Kidney (tissue), 13 donors: ENCODE measurements at regions not wholly inside any gene's neighbourhood (a gene's known extent, or its start where the extent isn't known, plus 50 kb on each side); places are given as distances from the start of the nearest gene placed in this dataset.

Experiments
- DNase-seq, 5 donors: peaks; one replicate each; pipeline ENCODE4 v3.0.0-alpha.2; 2013 to 2020
- FAIRE-seq: peaks from 2 replicates; lab custom pipeline; 2012; peaks lifted over from hg19 to GRCh38; lab: Jason Lieb, UNC
- H3K27ac ChIP-seq, 2 donors: one replicate each; pipeline ENCODE4 v1.7.0; 2013; ENCODE audit warnings: low read depth in 2 of 2, low read length in 2 of 2, inconsistent platforms in 1 of 2
- H3K27me3 ChIP-seq: one replicate; pipeline ENCODE4 v1.7.1; 2013; ENCODE audit warnings: low read length, inconsistent platforms; ENCODE audit not compliant: control insufficient read depth, insufficient read depth
- H3K36me3 ChIP-seq, 3 donors: one replicate each; pipeline versions ENCODE4 v1.7.0 to v1.7.1; 2013; ENCODE audit warnings: low read length in 3 of 3, control low read depth in 1 of 3, inconsistent platforms in 1 of 3; ENCODE audit not compliant: insufficient read depth in 3 of 3, control insufficient read depth in 2 of 3
- H3K4me1 ChIP-seq, 3 donors: one replicate each; pipeline versions ENCODE4 v1.7.0 to v1.7.1; 2013; ENCODE audit warnings: low read length in 3 of 3, inconsistent platforms in 1 of 3, low read depth in 1 of 3; ENCODE audit not compliant: control insufficient read depth in 2 of 3, insufficient read depth in 2 of 3
- H3K4me3 ChIP-seq, 3 donors: one replicate each; pipeline versions ENCODE4 v1.7.0 to v1.8.1; 2013; ENCODE audit warnings: low read length in 3 of 3, control low read depth in 1 of 3, inconsistent platforms in 1 of 3
- H3K9ac ChIP-seq, 3 donors: one replicate each; pipeline versions ENCODE4 v1.7.0 to v1.7.1; 2013; ENCODE audit warnings: low read length in 3 of 3, control low read depth in 1 of 3, inconsistent platforms in 1 of 3
- H3K9me3 ChIP-seq, 3 donors: one replicate each; pipeline versions ENCODE4 v1.7.0 to v1.7.1; 2013; ENCODE audit warnings: low read length in 3 of 3, control low read depth in 1 of 3, inconsistent platforms in 1 of 3; ENCODE audit not compliant: control insufficient read depth in 2 of 3, insufficient read depth in 1 of 3
- intact Hi-C: fragments of 100-400 bp; cut with DNase I; formaldehyde crosslinking; loops from one replicate; pipeline ENCODE4 v1.11.1; 2022
- TF ChIP-seq, protein P1 (sequence below): IDR thresholded peaks from 3 replicates; pipeline ENCODE4 v1.5.1; 2012; ENCODE audit warnings: mild to moderate bottlenecking, moderate library complexity, borderline replicate concordance; ENCODE audit not compliant: insufficient read depth; ENCODE audit errors: extremely low read depth
- donor health status: control.
- donor health status: control.
- donor health status: control.
- donor health status: control.
- donor health status: control.
- donor health status: DM: yes; HTN: yes; CAD: no.
- donor health status: Normal renal cell carcinoma (clear cell type).

DNA sequence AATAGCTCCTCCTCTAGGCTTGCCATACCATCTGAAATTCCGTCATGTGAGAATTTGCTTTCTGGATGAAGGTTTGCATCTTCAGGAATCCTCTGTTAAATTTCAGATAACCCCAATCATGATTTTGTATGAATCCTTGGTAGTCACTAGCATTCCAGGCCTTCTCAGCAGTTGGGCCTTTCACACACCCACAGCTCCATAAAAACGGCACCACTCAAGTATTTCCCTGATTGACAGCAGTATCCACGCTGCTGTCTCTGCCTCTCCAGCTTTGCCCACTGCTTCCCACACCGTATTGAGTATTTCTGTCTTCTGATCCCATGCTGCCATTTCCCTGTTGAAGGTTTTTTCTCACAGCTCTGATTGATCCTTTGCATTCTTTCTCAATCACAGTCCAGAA, 208.7 kb upstream of the NCAM1 start:
- H3K36me3 ChIP-seq, result no peaks in the 10 kb centered on the region
- FAIRE-seq, result no peak
- no peak overlapping the region for H3K9ac ChIP-seq

DNA sequence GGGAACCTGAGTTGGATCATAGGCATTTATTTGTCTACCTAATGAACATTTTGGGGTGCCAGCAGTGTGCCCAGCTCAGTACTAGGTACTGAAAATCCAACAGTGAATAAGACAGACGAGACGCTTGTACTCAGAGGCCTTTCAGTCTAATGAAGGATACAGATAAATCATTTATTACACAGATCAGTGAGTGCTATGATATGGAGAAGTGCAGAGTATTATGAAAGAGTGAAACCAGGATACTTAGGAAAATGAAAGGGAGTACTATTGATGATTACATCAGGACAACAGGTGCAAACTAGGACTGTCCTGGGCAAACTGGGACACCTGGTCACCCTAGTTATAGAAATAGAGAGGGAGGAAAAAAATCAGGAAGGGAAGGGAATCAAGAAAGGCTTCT, 207.5 kb upstream of the NCAM1 start:
- H3K36me3 ChIP-seq, result no peaks in the 10 kb centered on the region
- H3K9ac ChIP-seq, result no peak overlapping the region
- FAIRE-seq, result no peak
- H3K27ac ChIP-seq, result no peak overlapping the region
- no peaks in the 10 kb centered on the region for H3K9me3 ChIP-seq
- TF ChIP-seq, protein P1, sequence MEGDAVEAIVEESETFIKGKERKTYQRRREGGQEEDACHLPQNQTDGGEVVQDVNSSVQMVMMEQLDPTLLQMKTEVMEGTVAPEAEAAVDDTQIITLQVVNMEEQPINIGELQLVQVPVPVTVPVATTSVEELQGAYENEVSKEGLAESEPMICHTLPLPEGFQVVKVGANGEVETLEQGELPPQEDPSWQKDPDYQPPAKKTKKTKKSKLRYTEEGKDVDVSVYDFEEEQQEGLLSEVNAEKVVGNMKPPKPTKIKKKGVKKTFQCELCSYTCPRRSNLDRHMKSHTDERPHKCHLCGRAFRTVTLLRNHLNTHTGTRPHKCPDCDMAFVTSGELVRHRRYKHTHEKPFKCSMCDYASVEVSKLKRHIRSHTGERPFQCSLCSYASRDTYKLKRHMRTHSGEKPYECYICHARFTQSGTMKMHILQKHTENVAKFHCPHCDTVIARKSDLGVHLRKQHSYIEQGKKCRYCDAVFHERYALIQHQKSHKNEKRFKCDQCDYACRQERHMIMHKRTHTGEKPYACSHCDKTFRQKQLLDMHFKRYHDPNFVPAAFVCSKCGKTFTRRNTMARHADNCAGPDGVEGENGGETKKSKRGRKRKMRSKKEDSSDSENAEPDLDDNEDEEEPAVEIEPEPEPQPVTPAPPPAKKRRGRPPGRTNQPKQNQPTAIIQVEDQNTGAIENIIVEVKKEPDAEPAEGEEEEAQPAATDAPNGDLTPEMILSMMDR, result no peak
- intact Hi-C loops, result no loop called here
- H3K27me3 ChIP-seq, result no peaks in the 10 kb centered on the region
- peaks cover 0 to 3% (median 0%) of the 10 kb centered on the region in 3 donors for H3K4me1 ChIP-seq
- H3K4me3 ChIP-seq, result no peak overlapping the region
- DNase-seq, result no peak

More for the DNA sequence above, 208.7 kb upstream of the NCAM1 start:
- no peak overlapping the region for H3K4me3 ChIP-seq
- intact Hi-C loops, result no loop called here
- H3K27ac ChIP-seq, result no peak overlapping the region
- DNase-seq, result no peak
- peaks cover 0 to 3% (median 0%) of the 10 kb centered on the region in 3 donors for H3K4me1 ChIP-seq
- H3K27me3 ChIP-seq, result no peaks in the 10 kb centered on the region
- no peaks in the 10 kb centered on the region for H3K9me3 ChIP-seq
- TF ChIP-seq, protein P1, result no peak

DNA sequence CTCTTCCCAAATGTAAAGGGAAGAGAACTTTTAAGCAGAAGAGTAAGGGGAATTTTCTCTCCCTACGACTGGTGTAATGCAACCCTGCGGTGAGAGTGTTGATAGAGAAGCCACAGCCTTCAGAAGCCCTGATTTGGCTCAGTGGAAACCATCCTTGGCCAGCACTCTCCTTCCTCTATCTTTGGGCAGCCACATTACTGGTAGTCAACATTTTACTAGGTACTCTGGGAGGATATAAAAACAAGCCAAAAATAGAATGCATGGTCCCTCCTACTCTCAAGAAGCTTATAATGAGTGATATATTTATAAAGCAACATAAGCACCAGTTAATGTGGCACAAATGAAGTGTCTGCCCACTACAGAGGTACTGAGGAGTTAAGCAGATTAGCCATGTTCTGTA, 201.8 kb upstream of the NCAM1 start:
- Histone ChIP-seq H3K9ac (no peak overlapping the region), H3K27me3 (no peaks in the 10 kb centered on the region), H3K36me3 (no peaks in the 10 kb centered on the region), H3K9me3 (no peaks in the 10 kb centered on the region), H3K4me1 (peaks cover 0 to 11% (median 0%) of the 10 kb centered on the region in 3 donors), H3K27ac (no peak overlapping the region), H3K4me3 (no peak overlapping the region)
- TF ChIP-seq, protein P1, result no peak
- no peak for DNase-seq
- FAIRE-seq, result no peak
- intact Hi-C loops, result no loop called here
